ENCODE measurements at regions not wholly inside any gene's neighbourhood (a gene's known extent, or its start where the extent isn't known, plus 50 kb on each side); places are given as distances from the start of the nearest gene placed in this dataset.

GRCh38 chr5:153299891-153300290 lies 190.6 kb upstream of the GRIA1 start:
- no peaks in the 10 kb centered on the region for H3K9me3 ChIP-seq
- ATAC-seq (ENCODE audit: low FRiP score in 2 of 2) (no peak), DNase-seq (no peak)
- H3K36me3 ChIP-seq: no peaks in the 10 kb centered on the region
- H3K4me3 ChIP-seq: no peak overlapping the region
- no peaks in the 10 kb centered on the region for H3K4me1 ChIP-seq
- WGBS, 2 donors: 53 to 59% methylated on average over 4 of the region's 4 CpGs
- no peak overlapping the region for H3K27ac ChIP-seq
- no peak for TF ChIP-seq EP300 (IDR thresholded peaks at IDR 0.05)
- TF ChIP-seq POLR2AphosphoS5 (IDR thresholded peaks at IDR 0.05): no peak
- no peak for TF ChIP-seq POLR2A (IDR thresholded peaks at IDR 0.05)
- TF ChIP-seq CTCF (IDR thresholded peaks at IDR 0.05): no peak
- no peaks in the 10 kb centered on the region for H3K27me3 ChIP-seq

GRCh38 chr5:153308282-153308681 lies 182.2 kb upstream of the GRIA1 start:
- Histone ChIP-seq H3K36me3 (no peaks in the 10 kb centered on the region), H3K9me3 (no peaks in the 10 kb centered on the region), H3K4me1 (no peaks in the 10 kb centered on the region), H3K27me3 (no peaks in the 10 kb centered on the region), H3K27ac (no peak overlapping the region), H3K4me3 (no peak overlapping the region)
- ATAC-seq (ENCODE audit: low FRiP score in 2 of 2) (no peak), DNase-seq (no peak)
- TF ChIP-seq EP300 (IDR thresholded peaks at IDR 0.05) (no peak), POLR2AphosphoS5 (IDR thresholded peaks at IDR 0.05) (no peak), POLR2A (IDR thresholded peaks at IDR 0.05) (no peak), CTCF (IDR thresholded peaks at IDR 0.05) (no peak)
- WGBS, 2 donors: 44 to 60% methylated on average over 1 of the region's 1 CpG

- TF ChIP-seq CTCF (IDR thresholded peaks at IDR 0.05) (no peak), EP300 (IDR thresholded peaks at IDR 0.05) (no peak), POLR2AphosphoS5 (IDR thresholded peaks at IDR 0.05) (no peak), POLR2A (IDR thresholded peaks at IDR 0.05) (no peak)
- Histone ChIP-seq H3K9me3 (no peaks in the 10 kb centered on the region), H3K4me3 (no peak overlapping the region), H3K36me3 (no peaks in the 10 kb centered on the region), H3K27ac (no peak overlapping the region), H3K4me1 (no peaks in the 10 kb centered on the region), H3K27me3 (no peaks in the 10 kb centered on the region)
- WGBS, 2 donors: 78 to 82% methylated on average over 4 of the region's 4 CpGs
- DNase-seq (no peak), ATAC-seq (ENCODE audit: low FRiP score in 2 of 2) (no peak)
Observed at GRCh38 chr5:153318556-153318955, 171.9 kb upstream of the GRIA1 start.

- DNase-seq (no peak), ATAC-seq (ENCODE audit: low FRiP score in 2 of 2) (no peak)
- Histone ChIP-seq H3K9me3 (no peaks in the 10 kb centered on the region), H3K27me3 (no peaks in the 10 kb centered on the region), H3K4me1 (no peaks in the 10 kb centered on the region), H3K4me3 (no peak overlapping the region), H3K36me3 (no peaks in the 10 kb centered on the region), H3K27ac (no peak overlapping the region)
- no peak for TF ChIP-seq POLR2AphosphoS5 (IDR thresholded peaks at IDR 0.05)
- TF ChIP-seq CTCF (IDR thresholded peaks at IDR 0.05): no peak
- TF ChIP-seq POLR2A (IDR thresholded peaks at IDR 0.05): no peak
- TF ChIP-seq EP300 (IDR thresholded peaks at IDR 0.05): no peak
- WGBS, 2 donors: 74 to 75% methylated on average over 1 of the region's 1 CpG
Observed at GRCh38 chr5:153321478-153321877, 169.0 kb upstream of the GRIA1 start.

- H3K4me1 ChIP-seq: no peaks in the 10 kb centered on the region
- TF ChIP-seq POLR2A (IDR thresholded peaks at IDR 0.05) (no peak), EP300 (IDR thresholded peaks at IDR 0.05) (no peak), POLR2AphosphoS5 (IDR thresholded peaks at IDR 0.05) (no peak), CTCF (IDR thresholded peaks at IDR 0.05) (no peak)
- H3K27ac ChIP-seq: no peak overlapping the region
- DNase-seq: no peak
- WGBS, 2 donors: 75 to 83% methylated on average over 3 of the region's 3 CpGs
- ATAC-seq (ENCODE audit: low FRiP score in 2 of 2): no peak
- no peaks in the 10 kb centered on the region for H3K27me3 ChIP-seq
- H3K36me3 ChIP-seq: no peaks in the 10 kb centered on the region
- H3K4me3 ChIP-seq: no peak overlapping the region
- H3K9me3 ChIP-seq: no peaks in the 10 kb centered on the region
Observed at GRCh38 chr5:153340139-153340538, 150.3 kb upstream of the GRIA1 start.

Data from upper lobe of left lung (tissue), 6 donors.